ENCODE measurements at regions not wholly inside any gene's neighbourhood (a gene's known extent, or its start where the extent isn't known, plus 50 kb on each side); places are given as distances from the start of the nearest gene placed in this dataset.
"Not testable (repeated sequence)": the region's sequence is repeated elsewhere in the genome, so short reads cannot be mapped to it uniquely, and the experiment has no call there.

- TF ChIP-seq CTCF (IDR thresholded peaks at IDR 0.05 in 2 of 3, conservative IDR thresholded peaks at IDR 0.05 in 1 of 3; ENCODE audit: control insufficient read depth in 2 of 3, extremely low read depth in 1 of 3, insufficient read depth in 1 of 3, low read depth in 3 of 3, low read length in 3 of 3); ATF2 (IDR thresholded peaks at IDR 0.05; ENCODE audit: low read length): not testable (repeated sequence)
- TF ChIP-seq, protein P1, sequence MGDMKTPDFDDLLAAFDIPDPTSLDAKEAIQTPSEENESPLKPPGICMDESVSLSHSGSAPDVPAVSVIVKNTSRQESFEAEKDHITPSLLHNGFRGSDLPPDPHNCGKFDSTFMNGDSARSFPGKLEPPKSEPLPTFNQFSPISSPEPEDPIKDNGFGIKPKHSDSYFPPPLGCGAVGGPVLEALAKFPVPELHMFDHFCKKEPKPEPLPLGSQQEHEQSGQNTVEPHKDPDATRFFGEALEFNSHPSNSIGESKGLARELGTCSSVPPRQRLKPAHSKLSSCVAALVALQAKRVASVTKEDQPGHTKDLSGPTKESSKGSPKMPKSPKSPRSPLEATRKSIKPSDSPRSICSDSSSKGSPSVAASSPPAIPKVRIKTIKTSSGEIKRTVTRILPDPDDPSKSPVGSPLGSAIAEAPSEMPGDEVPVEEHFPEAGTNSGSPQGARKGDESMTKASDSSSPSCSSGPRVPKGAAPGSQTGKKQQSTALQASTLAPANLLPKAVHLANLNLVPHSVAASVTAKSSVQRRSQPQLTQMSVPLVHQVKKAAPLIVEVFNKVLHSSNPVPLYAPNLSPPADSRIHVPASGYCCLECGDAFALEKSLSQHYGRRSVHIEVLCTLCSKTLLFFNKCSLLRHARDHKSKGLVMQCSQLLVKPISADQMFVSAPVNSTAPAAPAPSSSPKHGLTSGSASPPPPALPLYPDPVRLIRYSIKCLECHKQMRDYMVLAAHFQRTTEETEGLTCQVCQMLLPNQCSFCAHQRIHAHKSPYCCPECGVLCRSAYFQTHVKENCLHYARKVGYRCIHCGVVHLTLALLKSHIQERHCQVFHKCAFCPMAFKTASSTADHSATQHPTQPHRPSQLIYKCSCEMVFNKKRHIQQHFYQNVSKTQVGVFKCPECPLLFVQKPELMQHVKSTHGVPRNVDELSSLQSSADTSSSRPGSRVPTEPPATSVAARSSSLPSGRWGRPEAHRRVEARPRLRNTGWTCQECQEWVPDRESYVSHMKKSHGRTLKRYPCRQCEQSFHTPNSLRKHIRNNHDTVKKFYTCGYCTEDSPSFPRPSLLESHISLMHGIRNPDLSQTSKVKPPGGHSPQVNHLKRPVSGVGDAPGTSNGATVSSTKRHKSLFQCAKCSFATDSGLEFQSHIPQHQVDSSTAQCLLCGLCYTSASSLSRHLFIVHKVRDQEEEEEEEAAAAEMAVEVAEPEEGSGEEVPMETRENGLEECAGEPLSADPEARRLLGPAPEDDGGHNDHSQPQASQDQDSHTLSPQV (IDR thresholded peaks at IDR 0.05): not testable (repeated sequence)
- TF ChIP-seq, protein P2, sequence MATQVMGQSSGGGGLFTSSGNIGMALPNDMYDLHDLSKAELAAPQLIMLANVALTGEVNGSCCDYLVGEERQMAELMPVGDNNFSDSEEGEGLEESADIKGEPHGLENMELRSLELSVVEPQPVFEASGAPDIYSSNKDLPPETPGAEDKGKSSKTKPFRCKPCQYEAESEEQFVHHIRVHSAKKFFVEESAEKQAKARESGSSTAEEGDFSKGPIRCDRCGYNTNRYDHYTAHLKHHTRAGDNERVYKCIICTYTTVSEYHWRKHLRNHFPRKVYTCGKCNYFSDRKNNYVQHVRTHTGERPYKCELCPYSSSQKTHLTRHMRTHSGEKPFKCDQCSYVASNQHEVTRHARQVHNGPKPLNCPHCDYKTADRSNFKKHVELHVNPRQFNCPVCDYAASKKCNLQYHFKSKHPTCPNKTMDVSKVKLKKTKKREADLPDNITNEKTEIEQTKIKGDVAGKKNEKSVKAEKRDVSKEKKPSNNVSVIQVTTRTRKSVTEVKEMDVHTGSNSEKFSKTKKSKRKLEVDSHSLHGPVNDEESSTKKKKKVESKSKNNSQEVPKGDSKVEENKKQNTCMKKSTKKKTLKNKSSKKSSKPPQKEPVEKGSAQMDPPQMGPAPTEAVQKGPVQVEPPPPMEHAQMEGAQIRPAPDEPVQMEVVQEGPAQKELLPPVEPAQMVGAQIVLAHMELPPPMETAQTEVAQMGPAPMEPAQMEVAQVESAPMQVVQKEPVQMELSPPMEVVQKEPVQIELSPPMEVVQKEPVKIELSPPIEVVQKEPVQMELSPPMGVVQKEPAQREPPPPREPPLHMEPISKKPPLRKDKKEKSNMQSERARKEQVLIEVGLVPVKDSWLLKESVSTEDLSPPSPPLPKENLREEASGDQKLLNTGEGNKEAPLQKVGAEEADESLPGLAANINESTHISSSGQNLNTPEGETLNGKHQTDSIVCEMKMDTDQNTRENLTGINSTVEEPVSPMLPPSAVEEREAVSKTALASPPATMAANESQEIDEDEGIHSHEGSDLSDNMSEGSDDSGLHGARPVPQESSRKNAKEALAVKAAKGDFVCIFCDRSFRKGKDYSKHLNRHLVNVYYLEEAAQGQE (IDR thresholded peaks at IDR 0.05; ENCODE audit: low read depth, low read length): not testable (repeated sequence)
- TF ChIP-seq, protein P3, sequence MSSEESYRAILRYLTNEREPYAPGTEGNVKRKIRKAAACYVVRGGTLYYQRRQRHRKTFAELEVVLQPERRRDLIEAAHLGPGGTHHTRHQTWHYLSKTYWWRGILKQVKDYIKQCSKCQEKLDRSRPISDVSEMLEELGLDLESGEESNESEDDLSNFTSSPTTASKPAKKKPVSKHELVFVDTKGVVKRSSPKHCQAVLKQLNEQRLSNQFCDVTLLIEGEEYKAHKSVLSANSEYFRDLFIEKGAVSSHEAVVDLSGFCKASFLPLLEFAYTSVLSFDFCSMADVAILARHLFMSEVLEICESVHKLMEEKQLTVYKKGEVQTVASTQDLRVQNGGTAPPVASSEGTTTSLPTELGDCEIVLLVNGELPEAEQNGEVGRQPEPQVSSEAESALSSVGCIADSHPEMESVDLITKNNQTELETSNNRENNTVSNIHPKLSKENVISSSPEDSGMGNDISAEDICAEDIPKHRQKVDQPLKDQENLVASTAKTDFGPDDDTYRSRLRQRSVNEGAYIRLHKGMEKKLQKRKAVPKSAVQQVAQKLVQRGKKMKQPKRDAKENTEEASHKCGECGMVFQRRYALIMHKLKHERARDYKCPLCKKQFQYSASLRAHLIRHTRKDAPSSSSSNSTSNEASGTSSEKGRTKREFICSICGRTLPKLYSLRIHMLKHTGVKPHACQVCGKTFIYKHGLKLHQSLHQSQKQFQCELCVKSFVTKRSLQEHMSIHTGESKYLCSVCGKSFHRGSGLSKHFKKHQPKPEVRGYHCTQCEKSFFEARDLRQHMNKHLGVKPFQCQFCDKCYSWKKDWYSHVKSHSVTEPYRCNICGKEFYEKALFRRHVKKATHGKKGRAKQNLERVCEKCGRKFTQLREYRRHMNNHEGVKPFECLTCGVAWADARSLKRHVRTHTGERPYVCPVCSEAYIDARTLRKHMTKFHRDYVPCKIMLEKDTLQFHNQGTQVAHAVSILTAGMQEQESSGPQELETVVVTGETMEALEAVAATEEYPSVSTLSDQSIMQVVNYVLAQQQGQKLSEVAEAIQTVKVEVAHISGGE (CRISPR knock-in tag; IDR thresholded peaks at IDR 0.05): not testable (repeated sequence)
These were observed 817.5 kb downstream of the STPG2 start for GRCh38 chr4:97325751-97326150.

Measured in GM12878 (cell line).